NCI-H524 (cell line): ENCODE measurements at regions not wholly inside any gene's neighbourhood (a gene's known extent, or its start where the extent isn't known, plus 50 kb on each side); places are given as distances from the start of the nearest gene placed in this dataset.
"Not testable (repeated sequence)": the region's sequence is repeated elsewhere in the genome, so short reads cannot be mapped to it uniquely, and the experiment has no call there.

Experiments
- DNase-seq, 2 experiments: peaks; one replicate each; lab custom pipeline; 2025; lab: John Stamatoyannopoulos, UW

GRCh38 chr4:79850626-79851025 lies 222.4 kb downstream of the ANTXR2 start:
- DNase-seq = no peak

DNA sequence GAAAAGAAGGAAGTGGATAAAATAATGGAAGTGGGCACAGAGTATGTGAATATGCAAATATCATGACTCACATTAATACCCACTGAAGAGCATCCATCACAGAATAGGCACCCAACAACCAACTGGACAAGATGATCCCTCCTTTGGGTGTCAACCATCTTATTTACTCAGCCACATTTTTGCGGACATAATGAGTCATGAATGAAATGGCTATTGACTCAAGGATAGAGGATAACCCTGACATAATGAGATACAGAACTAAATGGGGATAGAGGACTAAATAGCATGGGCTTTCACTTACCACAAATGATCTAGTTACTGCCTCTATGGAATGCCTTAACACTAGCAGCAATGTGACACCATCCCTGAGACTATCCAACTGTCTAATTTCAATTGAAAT lies 224.7 kb downstream of the ANTXR2 start:
- no peak for DNase-seq

DNA sequence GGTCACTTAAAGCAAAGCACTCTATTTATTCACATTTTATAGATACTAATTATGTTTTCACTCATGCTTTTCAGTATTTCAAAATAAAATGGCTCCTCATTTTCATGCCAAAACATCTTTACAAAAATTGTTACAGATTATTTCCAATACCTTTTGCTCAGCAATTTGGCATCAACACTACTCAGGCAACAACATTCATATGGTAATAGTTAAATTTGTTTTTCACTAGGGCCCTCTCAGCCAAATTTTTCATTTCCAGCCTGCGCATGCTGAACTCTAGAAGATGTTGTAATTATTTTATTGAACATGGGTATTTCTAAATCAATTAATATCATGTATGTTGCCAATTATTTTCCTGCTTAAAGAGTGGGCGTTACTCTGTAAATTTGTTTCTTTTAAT lies 225.6 kb downstream of the ANTXR2 start:
- DNase-seq = no peak

- DNase-seq = no peak
Measured at GRCh38 chr4:79842162-79842561, 230.9 kb downstream of the ANTXR2 start.

DNA sequence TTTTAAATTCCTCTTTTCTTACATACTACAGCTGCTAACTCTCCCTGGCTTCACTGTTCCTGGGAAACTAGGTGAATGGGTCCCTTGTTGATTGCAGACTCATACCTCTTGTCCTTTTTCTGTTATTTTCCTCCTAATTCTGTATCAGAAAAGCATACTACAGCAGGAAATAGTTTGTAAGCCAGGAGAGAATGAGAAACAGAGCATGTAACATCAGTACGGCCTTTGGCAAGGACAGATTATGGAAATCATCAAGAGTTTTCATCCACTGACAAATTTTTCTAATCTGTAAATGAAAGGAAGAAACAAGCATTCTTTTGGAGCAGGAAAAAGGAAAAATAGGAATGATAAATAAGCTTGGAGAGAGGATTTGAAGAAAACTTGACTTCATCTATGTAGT lies 239.2 kb downstream of the ANTXR2 start:
- DNase-seq = no peak

GRCh38 chr4:79831701-79832514 lies 241.1 kb downstream of the ANTXR2 start:
- DNase-seq = no peak

DNA sequence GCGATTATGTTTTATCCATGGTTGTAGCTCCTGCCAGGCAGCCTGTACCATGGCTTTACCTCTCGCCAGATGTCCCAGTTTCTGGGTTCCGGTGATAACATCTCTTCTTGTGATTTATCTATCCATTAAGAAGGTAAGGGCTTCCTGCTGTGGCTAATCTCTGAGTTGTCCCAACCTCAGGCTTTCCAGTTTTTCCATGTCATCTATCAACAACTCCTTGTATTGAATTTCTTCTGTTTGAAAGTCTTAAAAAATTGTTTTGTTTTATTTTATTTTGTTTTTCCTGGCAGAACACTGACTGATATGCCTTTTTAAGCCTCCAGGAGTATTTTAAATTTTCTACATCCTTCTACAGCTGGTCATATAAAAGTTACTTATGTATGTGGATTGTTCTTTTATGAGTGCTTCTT lies 241.9 kb downstream of the ANTXR2 start:
- DNase-seq = peak; percentile 19 to 59

- no peak for DNase-seq
Measured at GRCh38 chr4:79827283-79827682, 245.7 kb downstream of the ANTXR2 start.

- no peak for DNase-seq
Measured at GRCh38 chr4:79823148-79823763, 249.8 kb downstream of the ANTXR2 start.

DNA sequence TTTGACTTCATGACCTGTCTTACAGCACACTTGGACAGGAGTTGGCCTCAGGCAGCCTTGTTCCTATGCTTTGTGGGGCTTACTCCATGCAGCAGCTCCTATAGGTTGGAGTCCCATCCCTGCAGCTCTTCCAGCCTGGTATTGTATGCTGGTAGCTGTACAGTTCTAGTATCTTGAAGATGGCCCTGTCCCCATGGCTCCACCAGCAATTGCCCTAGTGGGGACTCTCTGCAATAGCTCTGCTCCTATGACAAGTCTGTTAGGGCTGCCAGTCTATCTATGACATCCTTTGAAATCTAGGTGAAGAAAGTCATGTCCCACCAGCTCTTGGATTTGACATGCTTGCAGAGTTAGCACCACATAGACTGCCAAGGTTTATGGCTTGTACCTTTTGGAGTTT lies 252.6 kb downstream of the ANTXR2 start:
- DNase-seq = no peak

DNA sequence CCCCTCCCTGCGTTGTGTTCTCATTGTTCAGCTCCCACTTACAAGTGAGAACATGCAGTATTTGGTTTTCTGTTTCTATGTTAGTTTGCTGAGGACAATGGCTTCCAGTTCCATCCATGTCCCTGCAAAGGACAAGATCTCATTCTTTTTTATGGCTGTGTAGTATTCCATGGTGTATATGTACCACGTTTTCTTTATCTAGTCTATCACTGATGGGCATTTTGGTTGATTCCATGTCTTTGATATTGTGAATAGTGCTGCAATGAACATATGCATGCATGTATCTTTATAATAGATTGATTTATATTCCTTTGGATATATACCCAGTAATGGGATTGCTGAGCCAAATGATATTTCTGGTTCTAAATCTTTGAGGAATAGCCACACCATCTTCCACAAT lies 265.1 kb downstream of the ANTXR2 start:
- not testable (repeated sequence) for DNase-seq

GRCh38 chr4:79798047-79798446 lies 275.0 kb downstream of the ANTXR2 start:
- DNase-seq = no peak

DNA sequence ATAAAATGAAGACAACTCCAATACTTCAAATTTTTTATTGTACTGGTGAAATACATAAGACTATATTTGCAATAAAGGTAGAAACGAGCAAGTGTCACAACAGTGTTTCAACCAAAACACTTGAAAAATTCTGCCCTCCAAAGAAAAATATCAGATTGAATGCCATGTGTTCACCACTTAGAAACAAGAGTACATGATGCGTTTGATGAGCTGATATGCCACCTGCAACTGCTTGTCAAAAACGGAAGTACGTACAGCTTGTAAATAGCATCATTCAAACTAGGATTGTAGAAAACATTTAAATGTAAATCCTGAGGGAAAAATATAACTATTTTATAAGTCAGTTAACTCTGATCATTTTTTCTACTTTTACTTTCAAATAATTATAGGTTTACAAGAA lies 276.1 kb downstream of the ANTXR2 start:
- no peak for DNase-seq

DNA sequence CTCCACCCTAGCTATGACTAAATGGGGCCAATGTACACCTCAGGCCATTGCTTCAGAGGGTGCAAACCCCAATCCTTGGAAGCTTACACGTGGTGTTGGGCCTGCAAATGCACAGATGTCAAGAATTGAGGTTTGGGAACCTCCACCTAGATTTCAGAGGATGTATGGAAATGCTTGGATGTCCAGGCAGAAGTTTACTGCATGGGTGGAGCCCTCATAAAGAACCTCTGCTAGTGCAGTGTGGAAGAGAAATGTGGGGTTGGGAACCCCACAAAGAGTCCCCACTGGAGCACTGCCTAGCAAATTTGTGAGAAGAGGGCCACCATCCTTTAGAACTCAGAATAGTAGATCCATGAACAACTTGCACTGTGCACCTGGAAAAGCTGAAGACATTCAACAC lies 284.1 kb downstream of the ANTXR2 start:
- DNase-seq = no peak

DNA sequence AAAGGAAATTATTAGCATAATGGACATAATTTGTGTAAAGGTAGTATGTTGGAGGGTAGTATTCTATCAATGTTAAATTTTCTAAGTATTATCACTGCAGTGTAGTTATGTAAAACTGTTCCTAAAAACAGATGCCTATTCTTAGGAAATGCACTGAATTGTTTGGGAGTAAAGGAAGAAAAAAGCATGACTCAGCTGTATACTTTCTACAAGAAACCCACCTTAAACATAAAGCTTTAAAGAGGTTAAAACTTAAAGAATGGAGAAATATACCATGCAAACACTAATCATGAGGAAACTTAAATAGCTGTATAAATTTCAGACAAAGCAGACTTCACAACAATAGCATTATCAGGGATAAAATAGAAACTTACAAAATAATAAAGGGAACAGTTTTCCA lies 292.9 kb downstream of the ANTXR2 start:
- no peak for DNase-seq

DNA sequence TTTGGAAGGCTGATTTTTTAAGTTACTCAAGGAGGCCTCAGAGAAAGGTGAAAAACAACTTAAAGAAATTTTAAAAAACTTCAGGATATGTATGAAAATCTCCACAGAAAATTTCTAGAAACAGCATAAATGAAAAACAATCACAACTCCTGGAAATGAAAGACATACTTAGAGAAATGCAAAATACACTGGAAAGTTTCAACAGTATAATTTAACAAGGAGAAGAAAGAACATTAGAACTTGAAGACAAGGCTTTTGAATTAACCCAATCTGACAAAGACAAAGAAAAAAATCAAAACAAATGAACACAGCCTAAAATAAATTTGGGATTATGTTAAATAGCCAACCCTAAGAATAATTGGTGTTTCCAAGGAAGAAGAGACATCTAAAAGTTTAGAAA lies 300.5 kb downstream of the ANTXR2 start:
- no peak for DNase-seq

GRCh38 chr4:79764120-79764519 lies 308.9 kb downstream of the ANTXR2 start:
- DNase-seq = no peak

DNA sequence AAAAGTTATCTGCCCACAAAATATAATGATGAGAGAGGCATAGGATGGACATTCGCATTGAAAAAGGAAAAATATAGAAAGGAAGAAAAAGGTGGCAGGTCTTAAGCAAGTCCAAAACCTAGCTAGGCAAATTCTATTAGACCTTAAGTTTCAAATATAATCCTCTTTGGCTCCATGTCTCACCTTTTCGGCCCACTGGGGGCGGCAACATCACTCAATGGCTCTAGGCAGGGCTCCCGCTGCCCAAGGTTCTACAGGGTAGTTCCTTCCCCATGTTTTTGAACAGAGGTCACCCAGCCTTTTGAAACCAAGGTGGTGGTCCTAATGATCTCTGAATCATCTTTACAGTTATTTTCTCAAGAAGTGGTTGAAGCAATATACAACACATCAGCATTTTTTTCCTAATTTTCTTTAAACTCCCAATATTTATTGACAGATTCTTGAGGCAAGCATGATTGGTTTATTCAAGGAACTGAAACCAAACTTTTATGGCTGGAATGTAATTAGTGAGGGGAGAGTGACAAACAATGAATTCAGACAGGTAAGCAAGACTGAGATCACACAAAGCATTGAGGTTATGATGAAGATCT lies 309.4 kb downstream of the ANTXR2 start:
- DNase-seq = no peak

GRCh38 chr4:79759793-79760192 lies 313.2 kb downstream of the ANTXR2 start:
- no peak for DNase-seq

- DNase-seq = no peak
Measured at GRCh38 chr4:79757600-79757999, 315.4 kb downstream of the ANTXR2 start.

DNA sequence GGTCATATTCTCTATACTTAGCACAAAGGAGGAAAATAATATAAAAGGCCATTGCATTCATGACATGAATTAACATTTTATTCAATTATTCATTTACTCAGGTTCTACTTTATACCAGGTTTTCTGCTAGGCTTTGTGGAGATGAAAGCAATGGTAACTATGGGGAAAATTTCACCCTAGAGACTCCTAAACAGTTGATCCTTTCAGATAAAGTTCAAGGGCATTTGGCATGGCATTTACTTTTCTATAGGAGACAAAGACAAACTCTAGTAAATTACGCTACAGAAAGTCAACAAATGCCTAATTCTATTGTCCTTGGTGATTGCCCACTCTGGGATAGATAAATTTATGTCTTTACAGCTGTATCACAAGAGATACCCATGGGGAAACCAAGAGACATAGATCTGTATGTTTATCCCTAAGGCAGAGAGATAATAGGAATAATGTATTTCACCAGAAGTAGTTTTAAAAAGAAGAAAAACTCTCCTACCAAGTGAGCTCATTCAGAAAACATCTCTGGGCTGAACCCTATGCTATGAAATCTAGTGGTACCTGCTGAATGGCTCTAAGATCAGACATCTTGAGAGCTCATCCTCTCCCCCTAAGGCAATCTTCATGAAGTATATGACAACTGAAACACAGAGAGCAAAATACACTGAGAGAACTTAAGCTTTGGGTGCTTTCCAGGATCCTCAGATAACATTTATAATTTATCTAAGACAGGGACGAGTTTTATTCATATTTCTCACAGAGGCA lies 316.7 kb downstream of the ANTXR2 start:
- DNase-seq = no peak

GRCh38 chr4:79748835-79749234 lies 324.2 kb downstream of the ANTXR2 start:
- no peak for DNase-seq

GRCh38 chr4:79747252-79747651 lies 325.8 kb downstream of the ANTXR2 start:
- DNase-seq = no peak
